IMR-90 (cell line): ENCODE measurements at regions not wholly inside any gene's neighbourhood (a gene's known extent, or its start where the extent isn't known, plus 50 kb on each side); places are given as distances from the start of the nearest gene placed in this dataset.

ENCODE experiments used
- ATAC-seq: fragments of 200-7000 bp; cut with Tn5 transposase; 2 replicates; pipeline ENCODE4 v1.9.1; 2020; ENCODE audit warnings: low read depth, mild to moderate bottlenecking, moderate library complexity
- BruUV-seq: library from RNA; stranded (reverse); fragments of 400-500 nt; replicated peaks from 2 replicates; lab custom pipeline; 2021; lab: Mats Ljungman, UMichigan
- CTCF ChIA-PET: fragments of 300-600 bp; formaldehyde crosslinking; extraction: SDS; loops from one replicate; lab custom pipeline; 2021; ENCODE audit warnings: antibody characterized with exemption; lab: Yijun Ruan, JAX
- POLR2A ChIA-PET: fragments of 300-600 bp; sonication (Branson Sonifier 250); formaldehyde crosslinking; loops from one replicate; lab custom pipeline; 2022; ENCODE audit warnings: antibody characterized with exemption; ENCODE audit not compliant: unreplicated experiment; lab: Charles Lee
- DNase-seq: peaks from one replicate; pipeline ENCODE4 v3.0.0; 2013
- H2AFZ ChIP-seq: replicated peaks from 2 replicates; pipeline ENCODE3; 2013; ENCODE audit warnings: low read length, mild to moderate bottlenecking; ENCODE audit not compliant: poor library complexity
- H2AK5ac ChIP-seq: 2 replicates; pipeline ENCODE4 v1.6.1; 2013; ENCODE audit warnings: low read depth, low read length, inconsistent platforms
- H2AK9ac ChIP-seq: replicated peaks from 2 replicates; pipeline ENCODE3; 2013; ENCODE audit warnings: mild to moderate bottlenecking, low read depth, low read length, moderate library complexity; ENCODE audit not compliant: poor library complexity
- H2BK120ac ChIP-seq: 2 replicates; pipeline ENCODE4 v1.6.1; 2013; ENCODE audit warnings: low read depth, low read length, inconsistent platforms
- H2BK15ac ChIP-seq: 3 replicates; pipeline ENCODE4 v1.6.1; 2013; ENCODE audit warnings: low read depth, low read length, inconsistent platforms
- H2BK20ac ChIP-seq: 2 replicates; pipeline ENCODE4 v1.6.1; 2013; ENCODE audit warnings: low read depth, mild to moderate bottlenecking, inconsistent platforms, low read length, moderate library complexity
- H2BK5ac ChIP-seq: 2 replicates; pipeline ENCODE4 v1.6.1; 2013; ENCODE audit warnings: mild to moderate bottlenecking, low read depth, low read length, inconsistent platforms; ENCODE audit not compliant: poor library complexity, severe bottlenecking
- H3K14ac ChIP-seq: replicated peaks from 2 replicates; pipeline ENCODE4 v1.6.1; 2013; ENCODE audit warnings: low read depth, low read length, inconsistent platforms
- H3K18ac ChIP-seq: 2 replicates; pipeline ENCODE4 v1.6.1; 2013; ENCODE audit warnings: low read depth, low read length, control low read depth
- H3K23ac ChIP-seq: 2 replicates; pipeline ENCODE4 v1.6.1; 2013; ENCODE audit warnings: low read depth, low read length, inconsistent platforms
- H3K27ac ChIP-seq: 2 replicates; pipeline ENCODE4 v1.5.1; 2013; ENCODE audit warnings: mild to moderate bottlenecking, control low read depth, low read length; ENCODE audit not compliant: insufficient read depth
- H3K27me3 ChIP-seq: 2 replicates; pipeline ENCODE4 v1.6.1; 2013; ENCODE audit warnings: low read length; ENCODE audit not compliant: control insufficient read depth, insufficient read depth
- H3K36me3 ChIP-seq: 2 replicates; pipeline ENCODE4 v1.6.1; 2013; ENCODE audit warnings: low read length, mixed read lengths; ENCODE audit not compliant: control insufficient read depth, insufficient read depth
- H3K4ac ChIP-seq: 2 replicates; pipeline ENCODE4 v1.6.1; 2013; ENCODE audit warnings: low read depth, low read length, inconsistent platforms
- H3K4me1 ChIP-seq: 2 replicates; pipeline ENCODE4 v1.6.1; 2013; ENCODE audit warnings: low read length, mixed read lengths; ENCODE audit not compliant: control insufficient read depth, insufficient read depth
- H3K4me2 ChIP-seq: 2 replicates; pipeline ENCODE4 v1.6.1; 2013; ENCODE audit warnings: low read depth, mild to moderate bottlenecking, control low read depth, low read length, moderate library complexity
- H3K4me3 ChIP-seq: 2 replicates; pipeline ENCODE4 v1.5.1; 2013; ENCODE audit warnings: low read depth, mild to moderate bottlenecking, control low read depth, low read length, moderate library complexity; ENCODE audit not compliant: insufficient read depth
- H3K56ac ChIP-seq: 2 replicates; pipeline ENCODE4 v1.6.1; 2013; ENCODE audit warnings: low read length, inconsistent platforms; ENCODE audit not compliant: insufficient read depth; ENCODE audit errors: extremely low read depth
- H3K79me1 ChIP-seq, 2 experiments: 2 replicates each; pipeline ENCODE4 v1.6.1; 2013; ENCODE audit warnings: low read length in 2 of 2, inconsistent platforms in 1 of 2, low read depth in 1 of 2
- H3K9ac ChIP-seq: 2 replicates; pipeline ENCODE4 v1.6.1; 2013; ENCODE audit warnings: low read depth, low read length, control low read depth
- H3K9me1 ChIP-seq: 2 replicates; pipeline ENCODE4 v1.6.1; 2013; ENCODE audit warnings: low read length, inconsistent platforms; ENCODE audit not compliant: insufficient read depth
- H3K9me3 ChIP-seq: 2 replicates; pipeline ENCODE4 v1.6.1; 2013; ENCODE audit warnings: low read length; ENCODE audit not compliant: control insufficient read depth, insufficient read depth
- H4K20me1 ChIP-seq: 2 replicates; pipeline ENCODE4 v1.6.1; 2013; ENCODE audit warnings: low read length, inconsistent platforms; ENCODE audit not compliant: insufficient read depth
- H4K5ac ChIP-seq: 2 replicates; pipeline ENCODE4 v1.6.1; 2013; ENCODE audit warnings: mild to moderate bottlenecking, low read depth, low read length, control low read depth
- H4K8ac ChIP-seq, 2 experiments: 2 replicates each; pipeline ENCODE4 v1.6.1; 2013; ENCODE audit warnings: low read depth in 2 of 2, low read length in 2 of 2, control low read depth in 1 of 2, inconsistent platforms in 1 of 2
- H4K91ac ChIP-seq: 2 replicates; pipeline ENCODE4 v1.6.1; 2013; ENCODE audit warnings: low read depth, low read length, inconsistent platforms; ENCODE audit not compliant: insufficient read depth
- BHLHE40 ChIP-seq: fragments of 150-350 bp; IDR thresholded peaks from 2 replicates; pipeline ENCODE4 v1.6.1; 2016; ENCODE audit warnings: mild to moderate bottlenecking, low read depth, low read length
- CHD1 ChIP-seq: IDR thresholded peaks from 2 replicates; pipeline ENCODE4 v1.6.1; 2012; ENCODE audit warnings: low read depth, low read length, improper control_type of control experiment
- RFX5 ChIP-seq: IDR thresholded peaks from 2 replicates; pipeline ENCODE4 v1.8.0; 2012; ENCODE audit warnings: low read depth, mild to moderate bottlenecking, low read length, moderate library complexity
- WGBS, 2 experiments: methylation state at CpG; one replicate each; pipeline versions ENCODE4 v1.1.5 to v1.1.7; 2013; ENCODE audit warnings: missing lambda C conversion rate in 2 of 2; ENCODE audit not compliant: insufficient read length in 1 of 2; ENCODE audit errors: extremely low coverage in 2 of 2; 5-methylcytosine and 5-hydroxymethylcytosine counted together
- dilution Hi-C: fragments of 300-500 bp; cut with HindIII; formaldehyde crosslinking; loops from one replicate; pipeline ENCODE4 v1.14.3; 2018; ENCODE audit warnings: low sequenced_read_pairs; ENCODE audit not compliant: unreplicated experiment
- in situ Hi-C: fragments of 300-500 bp; cut with MboI; formaldehyde crosslinking; loops from 3 replicates; pipeline ENCODE4 v1.14.3; 2019; ENCODE audit warnings: low sequenced_read_pairs, inconsistent platforms, mixed read lengths
- intact Hi-C: fragments of 100-400 bp; cut with micrococcal nuclease; formaldehyde crosslinking; loops from 2 replicates; pipeline ENCODE4 v1.10.0; 2022

DNA sequence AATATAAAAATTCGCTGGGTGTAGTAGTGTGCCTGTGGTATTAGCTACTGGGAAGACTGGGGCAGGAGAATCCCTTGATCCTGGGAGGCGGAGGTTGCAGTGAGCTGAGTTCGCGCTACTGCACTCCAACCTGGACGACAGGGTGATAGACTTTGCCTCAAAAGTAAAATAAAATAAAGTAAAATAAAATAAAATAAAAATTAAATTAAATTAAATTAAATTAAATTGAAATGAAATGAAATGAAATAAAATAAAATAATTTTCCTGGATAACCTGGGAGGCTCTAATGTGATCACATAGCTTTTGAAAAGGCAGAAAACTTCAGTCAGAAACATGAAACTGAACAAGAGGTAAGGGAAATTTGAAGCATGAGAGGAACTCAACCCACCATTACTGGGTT, 818.4 kb upstream of the ATXN7L3B start:
- no peaks in the 10 kb centered on the region for H4K20me1 ChIP-seq
- intact Hi-C loops (no loop called here), in situ Hi-C loops (no loop called here), dilution Hi-C loops (no loop called here)
- no TSS peak for BruUV-seq
- no peaks in the 10 kb centered on the region for H3K36me3 ChIP-seq
- no peak overlapping the region for H2BK15ac ChIP-seq
- H3K27me3 ChIP-seq: no peaks in the 10 kb centered on the region
- no peak overlapping the region for H3K4ac ChIP-seq
- H4K5ac ChIP-seq: no peak overlapping the region
- H3K27ac ChIP-seq: no peak overlapping the region
- DNase-seq (no peak), ATAC-seq (no peak)
- H3K9ac ChIP-seq: no peak overlapping the region
- no peak overlapping the region for H3K4me2 ChIP-seq
- no peak overlapping the region for H3K56ac ChIP-seq
- no peak overlapping the region for H3K14ac ChIP-seq
- H3K9me1 ChIP-seq: no peaks in the 10 kb centered on the region
- H4K91ac ChIP-seq: no peak overlapping the region
- no peak for TF ChIP-seq CHD1
- no peak for TF ChIP-seq RFX5
- no peak for TF ChIP-seq BHLHE40
- H2BK120ac ChIP-seq: no peak overlapping the region
- H3K4me3 ChIP-seq: no peak overlapping the region
- H2AK5ac ChIP-seq: no peak overlapping the region
- H3K4me1 ChIP-seq: no peaks in the 10 kb centered on the region
- ChIA-PET POLR2A (no interaction called here), CTCF (no interaction called here)
- no peaks in the 10 kb centered on the region for H3K79me1 ChIP-seq
- H3K23ac ChIP-seq: no peak overlapping the region
- H2BK5ac ChIP-seq: no peak overlapping the region
- WGBS, 2 experiments: no CpG with 5 or more reads among the region's 5 CpGs
- no peak overlapping the region for H2AFZ ChIP-seq
- H3K9me3 ChIP-seq: no peaks in the 10 kb centered on the region
- H2AK9ac ChIP-seq: no peak overlapping the region
- H4K8ac ChIP-seq: no peak overlapping the region
- H3K18ac ChIP-seq: no peak overlapping the region
- H2BK20ac ChIP-seq: no peak overlapping the region
